ENCODE measurements at regions not wholly inside any gene's neighbourhood (a gene's known extent, or its start where the extent isn't known, plus 50 kb on each side); places are given as distances from the start of the nearest gene placed in this dataset.

DNA sequence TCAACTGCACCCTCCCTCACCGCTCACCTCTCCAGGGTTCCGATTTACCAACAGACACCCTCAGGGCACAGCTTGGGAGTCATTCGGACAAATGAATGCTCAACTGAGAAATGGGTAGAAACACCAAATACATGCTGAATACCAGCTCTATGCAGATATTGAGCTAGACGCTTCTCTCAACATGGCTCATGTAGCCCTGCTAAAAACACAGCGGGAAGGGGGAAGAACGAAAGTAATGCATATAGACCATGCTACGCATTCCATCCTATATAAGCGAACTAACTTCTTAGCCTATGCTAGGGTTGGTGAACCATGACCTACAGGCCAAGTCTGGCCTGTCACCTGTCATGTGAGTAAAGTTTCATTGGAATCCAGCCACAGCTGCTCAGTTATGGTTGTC is 304.0 kb downstream of the UQCRFS1 start:
- no peak for TF ChIP-seq RAD21 (IDR thresholded peaks at IDR 0.05; ENCODE audit: low read depth)
- TF ChIP-seq, protein P1, sequence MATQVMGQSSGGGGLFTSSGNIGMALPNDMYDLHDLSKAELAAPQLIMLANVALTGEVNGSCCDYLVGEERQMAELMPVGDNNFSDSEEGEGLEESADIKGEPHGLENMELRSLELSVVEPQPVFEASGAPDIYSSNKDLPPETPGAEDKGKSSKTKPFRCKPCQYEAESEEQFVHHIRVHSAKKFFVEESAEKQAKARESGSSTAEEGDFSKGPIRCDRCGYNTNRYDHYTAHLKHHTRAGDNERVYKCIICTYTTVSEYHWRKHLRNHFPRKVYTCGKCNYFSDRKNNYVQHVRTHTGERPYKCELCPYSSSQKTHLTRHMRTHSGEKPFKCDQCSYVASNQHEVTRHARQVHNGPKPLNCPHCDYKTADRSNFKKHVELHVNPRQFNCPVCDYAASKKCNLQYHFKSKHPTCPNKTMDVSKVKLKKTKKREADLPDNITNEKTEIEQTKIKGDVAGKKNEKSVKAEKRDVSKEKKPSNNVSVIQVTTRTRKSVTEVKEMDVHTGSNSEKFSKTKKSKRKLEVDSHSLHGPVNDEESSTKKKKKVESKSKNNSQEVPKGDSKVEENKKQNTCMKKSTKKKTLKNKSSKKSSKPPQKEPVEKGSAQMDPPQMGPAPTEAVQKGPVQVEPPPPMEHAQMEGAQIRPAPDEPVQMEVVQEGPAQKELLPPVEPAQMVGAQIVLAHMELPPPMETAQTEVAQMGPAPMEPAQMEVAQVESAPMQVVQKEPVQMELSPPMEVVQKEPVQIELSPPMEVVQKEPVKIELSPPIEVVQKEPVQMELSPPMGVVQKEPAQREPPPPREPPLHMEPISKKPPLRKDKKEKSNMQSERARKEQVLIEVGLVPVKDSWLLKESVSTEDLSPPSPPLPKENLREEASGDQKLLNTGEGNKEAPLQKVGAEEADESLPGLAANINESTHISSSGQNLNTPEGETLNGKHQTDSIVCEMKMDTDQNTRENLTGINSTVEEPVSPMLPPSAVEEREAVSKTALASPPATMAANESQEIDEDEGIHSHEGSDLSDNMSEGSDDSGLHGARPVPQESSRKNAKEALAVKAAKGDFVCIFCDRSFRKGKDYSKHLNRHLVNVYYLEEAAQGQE (IDR thresholded peaks at IDR 0.05; ENCODE audit: low read depth) = no peak
- TF ChIP-seq NFIC (IDR thresholded peaks at IDR 0.05) = no peak
- no peak for TF ChIP-seq EP300 (IDR thresholded peaks at IDR 0.05; ENCODE audit: borderline replicate concordance)
- no peak for TF ChIP-seq CEBPB (IDR thresholded peaks at IDR 0.05)
- TF ChIP-seq TCF12 (IDR thresholded peaks at IDR 0.05; ENCODE audit: low read depth) = no peak
- TF ChIP-seq TEAD4 (IDR thresholded peaks at IDR 0.05) = no peak
- no peak for TF ChIP-seq FOXM1 (IDR thresholded peaks at IDR 0.05; ENCODE audit: borderline replicate concordance, low read depth)
- TF ChIP-seq YY1 (IDR thresholded peaks at IDR 0.05; ENCODE audit: low read depth) = no peak
- TF ChIP-seq, protein P2, sequence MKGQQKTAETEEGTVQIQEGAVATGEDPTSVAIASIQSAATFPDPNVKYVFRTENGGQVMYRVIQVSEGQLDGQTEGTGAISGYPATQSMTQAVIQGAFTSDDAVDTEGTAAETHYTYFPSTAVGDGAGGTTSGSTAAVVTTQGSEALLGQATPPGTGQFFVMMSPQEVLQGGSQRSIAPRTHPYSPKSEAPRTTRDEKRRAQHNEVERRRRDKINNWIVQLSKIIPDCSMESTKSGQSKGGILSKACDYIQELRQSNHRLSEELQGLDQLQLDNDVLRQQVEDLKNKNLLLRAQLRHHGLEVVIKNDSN (IDR thresholded peaks at IDR 0.05) = no peak

DNA sequence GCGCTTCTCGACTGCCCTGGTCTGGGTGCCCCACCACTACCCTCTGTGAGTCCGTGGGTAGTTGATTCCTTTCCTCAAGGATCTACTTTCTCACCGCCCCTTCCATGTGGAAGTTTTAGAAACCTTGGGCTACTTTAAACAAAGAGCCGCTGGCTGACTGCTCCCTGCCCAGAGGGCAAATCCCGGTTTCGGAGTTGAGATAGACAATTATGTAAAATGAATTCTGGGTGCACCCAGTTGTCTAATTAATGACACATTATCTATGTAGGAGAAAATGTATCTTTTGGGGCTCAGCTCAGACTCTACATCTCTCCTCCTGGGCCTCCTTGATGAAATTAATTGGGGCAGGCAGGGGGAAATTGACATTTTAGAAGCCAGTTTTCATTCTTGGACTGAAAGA is 305.4 kb downstream of the UQCRFS1 start:
- TF ChIP-seq CEBPB (IDR thresholded peaks at IDR 0.05) = no peak
- TF ChIP-seq, protein P3, sequence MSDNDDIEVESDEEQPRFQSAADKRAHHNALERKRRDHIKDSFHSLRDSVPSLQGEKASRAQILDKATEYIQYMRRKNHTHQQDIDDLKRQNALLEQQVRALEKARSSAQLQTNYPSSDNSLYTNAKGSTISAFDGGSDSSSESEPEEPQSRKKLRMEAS (IDR thresholded peaks at IDR 0.05) = no peak
- TF ChIP-seq TAF1 (IDR thresholded peaks at IDR 0.05; ENCODE audit: low read depth) = no peak
- TF ChIP-seq FOXM1 (IDR thresholded peaks at IDR 0.05; ENCODE audit: borderline replicate concordance, low read depth) = no peak
- TF ChIP-seq NFIC (IDR thresholded peaks at IDR 0.05) = no peak
- TF ChIP-seq, protein P1 (IDR thresholded peaks at IDR 0.05; ENCODE audit: low read depth) = no peak
- TF ChIP-seq TEAD4 (IDR thresholded peaks at IDR 0.05) = no peak
- TF ChIP-seq ZBTB7A (IDR thresholded peaks at IDR 0.05; ENCODE audit: low read depth) = no peak
- no peak for TF ChIP-seq EGR1 (IDR thresholded peaks at IDR 0.05)
- TF ChIP-seq, protein P2 (IDR thresholded peaks at IDR 0.05) = no peak
- TF ChIP-seq EP300 (IDR thresholded peaks at IDR 0.05; ENCODE audit: borderline replicate concordance) = no peak
- no peak for TF ChIP-seq YY1 (IDR thresholded peaks at IDR 0.05; ENCODE audit: low read depth)
- TF ChIP-seq CREB1 (IDR thresholded peaks at IDR 0.05; ENCODE audit: low read depth) = no peak
- TF ChIP-seq RAD21 (IDR thresholded peaks at IDR 0.05; ENCODE audit: low read depth) = no peak
- TF ChIP-seq TCF12 (IDR thresholded peaks at IDR 0.05; ENCODE audit: low read depth) = no peak

DNA sequence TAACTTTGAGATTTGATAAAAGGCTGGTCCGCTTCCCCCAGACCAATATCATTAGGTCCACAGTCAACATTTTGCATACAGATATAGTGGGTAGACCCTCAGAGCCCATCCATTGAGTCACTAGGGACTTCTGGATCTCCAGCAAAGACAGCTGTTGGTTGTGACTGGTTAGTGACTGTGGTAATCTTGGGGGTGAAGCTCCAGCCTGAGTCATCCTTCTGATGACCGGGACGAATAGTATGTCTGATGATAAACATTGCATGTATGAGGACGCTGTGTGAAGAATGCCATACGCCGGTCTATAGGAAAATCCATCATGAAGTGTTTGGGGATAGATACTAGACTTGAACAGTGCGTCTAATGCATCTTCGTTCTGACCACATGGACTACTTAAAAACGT is 307.0 kb downstream of the UQCRFS1 start:
- TF ChIP-seq, protein P2 (IDR thresholded peaks at IDR 0.05) = no peak

DNA sequence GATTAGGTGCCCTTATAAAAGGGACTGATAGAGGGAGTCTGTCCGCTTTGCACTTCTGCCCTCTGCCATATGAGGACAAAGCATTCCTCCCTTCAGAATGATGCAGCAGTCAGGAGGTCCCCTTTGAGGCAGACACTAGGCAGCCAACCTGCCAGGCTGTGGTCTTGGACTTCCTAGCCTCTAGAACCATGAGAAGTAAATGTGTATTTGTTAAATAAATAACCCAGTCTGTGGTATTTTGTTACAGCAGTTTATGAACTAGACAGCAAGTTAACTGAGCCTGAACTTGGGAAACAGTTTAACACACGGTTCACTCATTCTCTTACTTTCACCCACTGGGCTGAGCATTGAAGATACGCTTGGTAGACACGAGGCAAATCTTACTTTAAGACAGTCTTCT is 313.2 kb downstream of the UQCRFS1 start:
- TF ChIP-seq, protein P1 (IDR thresholded peaks at IDR 0.05; ENCODE audit: low read depth) = no peak
- TF ChIP-seq FOXM1 (IDR thresholded peaks at IDR 0.05; ENCODE audit: borderline replicate concordance, low read depth) (no peak), EP300 (IDR thresholded peaks at IDR 0.05; ENCODE audit: borderline replicate concordance) (no peak), YY1 (IDR thresholded peaks at IDR 0.05; ENCODE audit: low read depth) (no peak), TEAD4 (IDR thresholded peaks at IDR 0.05) (no peak), CEBPB (IDR thresholded peaks at IDR 0.05) (no peak), TAF1 (IDR thresholded peaks at IDR 0.05; ENCODE audit: low read depth) (no peak), RAD21 (IDR thresholded peaks at IDR 0.05; ENCODE audit: low read depth) (no peak), CREB1 (IDR thresholded peaks at IDR 0.05; ENCODE audit: low read depth) (no peak), TCF12 (IDR thresholded peaks at IDR 0.05; ENCODE audit: low read depth) (no peak)

DNA sequence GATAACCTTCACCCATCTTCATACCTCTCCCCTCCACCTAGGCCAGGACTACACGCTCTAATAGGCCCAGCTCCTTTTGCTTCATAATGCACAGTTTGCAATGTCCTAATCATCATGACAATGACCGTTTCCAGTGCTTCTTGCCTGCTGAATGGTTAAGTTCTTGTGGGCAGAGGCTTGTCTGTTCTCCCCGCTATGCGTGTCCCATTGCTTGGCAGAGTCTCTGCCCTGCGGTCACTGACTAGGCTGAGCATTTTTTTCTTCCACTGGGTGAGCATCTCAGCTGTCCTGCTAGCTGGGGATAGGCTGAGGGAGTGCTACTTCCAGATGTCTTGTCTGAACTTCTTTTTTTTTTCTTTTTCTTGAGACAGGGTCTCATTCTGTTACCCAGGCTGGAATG is 314.7 kb downstream of the UQCRFS1 start:
- no peak for TF ChIP-seq NFIC (IDR thresholded peaks at IDR 0.05)
- no peak for TF ChIP-seq ZBTB7A (IDR thresholded peaks at IDR 0.05; ENCODE audit: low read depth)
- no peak for TF ChIP-seq CEBPB (IDR thresholded peaks at IDR 0.05)
- TF ChIP-seq TEAD4 (IDR thresholded peaks at IDR 0.05) = no peak
- no peak for TF ChIP-seq EGR1 (IDR thresholded peaks at IDR 0.05)
- no peak for TF ChIP-seq EP300 (IDR thresholded peaks at IDR 0.05; ENCODE audit: borderline replicate concordance)
- TF ChIP-seq FOXM1 (IDR thresholded peaks at IDR 0.05; ENCODE audit: borderline replicate concordance, low read depth) = no peak
- TF ChIP-seq, protein P3 (IDR thresholded peaks at IDR 0.05) = no peak
- TF ChIP-seq CREB1 (IDR thresholded peaks at IDR 0.05; ENCODE audit: low read depth) = no peak
- TF ChIP-seq TAF1 (IDR thresholded peaks at IDR 0.05; ENCODE audit: low read depth) = no peak
- no peak for TF ChIP-seq YY1 (IDR thresholded peaks at IDR 0.05; ENCODE audit: low read depth)
- no peak for TF ChIP-seq RAD21 (IDR thresholded peaks at IDR 0.05; ENCODE audit: low read depth)
- TF ChIP-seq, protein P1 (IDR thresholded peaks at IDR 0.05; ENCODE audit: low read depth) = no peak
- TF ChIP-seq, protein P2 (IDR thresholded peaks at IDR 0.05) = no peak
- TF ChIP-seq TCF12 (IDR thresholded peaks at IDR 0.05; ENCODE audit: low read depth) = no peak

All from Ishikawa (cell line).